ENCODE measurements at regions not wholly inside any gene's neighbourhood (a gene's known extent, or its start where the extent isn't known, plus 50 kb on each side); places are given as distances from the start of the nearest gene placed in this dataset.

GRCh38 chr1:163656095-163656759 lies 334.5 kb downstream of the NUF2 start:
- Histone ChIP-seq H3K79me2 (ENCODE audit: insufficient read depth, low read length) (no peaks in the 10 kb centered on the region), H3K9ac (ENCODE audit: low read length) (no peak overlapping the region), H3K27ac (ENCODE audit: low read depth, low read length) (no peak overlapping the region), H3K4me3 (ENCODE audit: insufficient read depth, low read depth, low read length) (no peak overlapping the region), H3K4me1 (ENCODE audit: insufficient read depth, low read length) (no peaks in the 10 kb centered on the region), H3K4me2 (ENCODE audit: low read length) (no peak overlapping the region), H3K9me3 (ENCODE audit: insufficient read depth, low read depth, low read length) (no peaks in the 10 kb centered on the region), H2AFZ (ENCODE audit: low read depth, low read length) (no peak overlapping the region), H4K20me1 (ENCODE audit: insufficient read depth, low read length) (no peaks in the 10 kb centered on the region), H3K27me3 (ENCODE audit: insufficient read depth, low read length) (no peaks in the 10 kb centered on the region), H3K36me3 (ENCODE audit: insufficient read depth, low read length) (no peaks in the 10 kb centered on the region)
- Mint-ChIP-seq H3K4me3 (ENCODE audit: unreplicated experiment) (no peak overlapping the region), H3K27ac (ENCODE audit: unreplicated experiment) (no peak overlapping the region), H3K4me1 (ENCODE audit: low read depth, unreplicated experiment) (no peaks in the 10 kb centered on the region), H3K36me3 (ENCODE audit: low read depth, unreplicated experiment) (no peaks in the 10 kb centered on the region), H3K27me3 (ENCODE audit: low read depth, unreplicated experiment) (no peaks in the 10 kb centered on the region), H3K9me3 (ENCODE audit: unreplicated experiment) (no peaks in the 10 kb centered on the region)
- no peak for TF ChIP-seq EZH2 (IDR thresholded peaks at IDR 0.05; ENCODE audit: insufficient read depth, low read length)
- TF ChIP-seq, protein P1, sequence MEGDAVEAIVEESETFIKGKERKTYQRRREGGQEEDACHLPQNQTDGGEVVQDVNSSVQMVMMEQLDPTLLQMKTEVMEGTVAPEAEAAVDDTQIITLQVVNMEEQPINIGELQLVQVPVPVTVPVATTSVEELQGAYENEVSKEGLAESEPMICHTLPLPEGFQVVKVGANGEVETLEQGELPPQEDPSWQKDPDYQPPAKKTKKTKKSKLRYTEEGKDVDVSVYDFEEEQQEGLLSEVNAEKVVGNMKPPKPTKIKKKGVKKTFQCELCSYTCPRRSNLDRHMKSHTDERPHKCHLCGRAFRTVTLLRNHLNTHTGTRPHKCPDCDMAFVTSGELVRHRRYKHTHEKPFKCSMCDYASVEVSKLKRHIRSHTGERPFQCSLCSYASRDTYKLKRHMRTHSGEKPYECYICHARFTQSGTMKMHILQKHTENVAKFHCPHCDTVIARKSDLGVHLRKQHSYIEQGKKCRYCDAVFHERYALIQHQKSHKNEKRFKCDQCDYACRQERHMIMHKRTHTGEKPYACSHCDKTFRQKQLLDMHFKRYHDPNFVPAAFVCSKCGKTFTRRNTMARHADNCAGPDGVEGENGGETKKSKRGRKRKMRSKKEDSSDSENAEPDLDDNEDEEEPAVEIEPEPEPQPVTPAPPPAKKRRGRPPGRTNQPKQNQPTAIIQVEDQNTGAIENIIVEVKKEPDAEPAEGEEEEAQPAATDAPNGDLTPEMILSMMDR (IDR thresholded peaks at IDR 0.05; ENCODE audit: insufficient read depth, low read depth, low read length): no peak
- DNase-seq (ENCODE audit: low read depth): no peak
- no peak for FAIRE-seq

DNA sequence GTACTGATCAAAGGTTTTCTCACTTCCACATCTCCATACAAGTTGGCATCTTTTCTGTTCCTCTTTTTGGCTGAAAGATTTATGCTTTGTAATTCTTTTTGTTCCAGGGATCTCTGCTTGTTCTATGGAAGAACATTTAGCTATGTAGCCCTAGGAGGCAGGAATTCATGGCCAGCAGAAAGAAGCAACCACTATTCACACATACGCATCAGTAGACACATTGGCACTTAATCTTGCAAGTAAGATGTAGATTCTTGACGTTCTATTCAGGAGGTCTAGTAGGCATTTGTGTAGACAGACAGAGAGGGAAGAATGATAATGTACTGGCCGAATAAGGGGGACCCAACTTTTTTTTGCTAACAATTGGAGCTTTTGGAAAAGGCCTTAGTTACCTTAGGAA lies 336.0 kb downstream of the NUF2 start:
- no peaks in the 10 kb centered on the region for H3K27me3 ChIP-seq (ENCODE audit: insufficient read depth, low read length)
- H3K9me3 ChIP-seq (ENCODE audit: insufficient read depth, low read depth, low read length): no peaks in the 10 kb centered on the region
- Mint-ChIP-seq H3K36me3 (ENCODE audit: low read depth, unreplicated experiment) (no peaks in the 10 kb centered on the region), H3K4me3 (ENCODE audit: unreplicated experiment) (no peak overlapping the region), H3K9me3 (ENCODE audit: unreplicated experiment) (no peaks in the 10 kb centered on the region), H3K4me1 (ENCODE audit: low read depth, unreplicated experiment) (no peaks in the 10 kb centered on the region), H3K27ac (ENCODE audit: unreplicated experiment) (no peak overlapping the region), H3K27me3 (ENCODE audit: low read depth, unreplicated experiment) (no peaks in the 10 kb centered on the region)
- H3K4me2 ChIP-seq (ENCODE audit: low read length): no peak overlapping the region
- TF ChIP-seq, protein P1 (IDR thresholded peaks at IDR 0.05; ENCODE audit: insufficient read depth, low read depth, low read length): no peak
- no peak for TF ChIP-seq EZH2 (IDR thresholded peaks at IDR 0.05; ENCODE audit: insufficient read depth, low read length)
- DNase-seq (ENCODE audit: low read depth) (no peak), FAIRE-seq (no peak)
- no peaks in the 10 kb centered on the region for H3K4me1 ChIP-seq (ENCODE audit: insufficient read depth, low read length)
- no peaks in the 10 kb centered on the region for H3K79me2 ChIP-seq (ENCODE audit: insufficient read depth, low read length)
- no peaks in the 10 kb centered on the region for H3K36me3 ChIP-seq (ENCODE audit: insufficient read depth, low read length)
- no peak overlapping the region for H3K9ac ChIP-seq (ENCODE audit: low read length)
- H3K27ac ChIP-seq (ENCODE audit: low read depth, low read length): no peak overlapping the region
- H4K20me1 ChIP-seq (ENCODE audit: insufficient read depth, low read length): no peaks in the 10 kb centered on the region
- no peak overlapping the region for H2AFZ ChIP-seq (ENCODE audit: low read depth, low read length)
- no peak overlapping the region for H3K4me3 ChIP-seq (ENCODE audit: insufficient read depth, low read depth, low read length)

DNA sequence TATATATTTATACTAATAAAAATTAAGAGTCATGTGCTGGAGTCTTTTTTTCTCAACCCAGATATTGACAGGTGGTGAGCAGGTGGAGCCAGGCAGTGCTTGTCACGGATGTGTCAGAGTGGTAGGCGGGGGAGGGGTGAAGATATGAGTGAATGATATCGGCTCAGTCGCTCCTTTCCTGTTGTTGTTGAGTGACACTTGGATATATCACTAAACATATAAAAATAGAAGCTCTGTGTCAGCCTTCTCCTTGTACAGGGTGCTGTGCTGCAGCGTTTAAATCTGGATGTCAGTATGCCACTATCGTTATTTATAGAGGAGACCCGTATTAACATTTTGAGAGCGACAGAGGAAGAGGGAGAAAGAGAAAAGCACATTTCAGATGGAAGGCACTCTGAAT lies 339.6 kb downstream of the NUF2 start:
- H3K79me2 ChIP-seq (ENCODE audit: insufficient read depth, low read length): no peaks in the 10 kb centered on the region
- no peaks in the 10 kb centered on the region for H3K36me3 Mint-ChIP-seq (ENCODE audit: low read depth, unreplicated experiment)
- H3K27me3 Mint-ChIP-seq (ENCODE audit: low read depth, unreplicated experiment): no peaks in the 10 kb centered on the region
- no peak overlapping the region for H3K4me3 Mint-ChIP-seq (ENCODE audit: unreplicated experiment)
- DNase-seq (ENCODE audit: low read depth) (no peak), FAIRE-seq (no peak)
- no peak overlapping the region for H3K27ac ChIP-seq (ENCODE audit: low read depth, low read length)
- no peaks in the 10 kb centered on the region for H3K9me3 ChIP-seq (ENCODE audit: insufficient read depth, low read depth, low read length)
- no peak overlapping the region for H3K4me3 ChIP-seq (ENCODE audit: insufficient read depth, low read depth, low read length)
- no peak overlapping the region for H3K27ac Mint-ChIP-seq (ENCODE audit: unreplicated experiment)
- H3K27me3 ChIP-seq (ENCODE audit: insufficient read depth, low read length): no peaks in the 10 kb centered on the region
- H3K4me1 Mint-ChIP-seq (ENCODE audit: low read depth, unreplicated experiment): no peaks in the 10 kb centered on the region
- no peaks in the 10 kb centered on the region for H3K36me3 ChIP-seq (ENCODE audit: insufficient read depth, low read length)
- H3K9ac ChIP-seq (ENCODE audit: low read length): no peak overlapping the region
- H3K4me1 ChIP-seq (ENCODE audit: insufficient read depth, low read length): no peaks in the 10 kb centered on the region
- no peak overlapping the region for H2AFZ ChIP-seq (ENCODE audit: low read depth, low read length)
- H3K9me3 Mint-ChIP-seq (ENCODE audit: unreplicated experiment): no peaks in the 10 kb centered on the region
- H4K20me1 ChIP-seq (ENCODE audit: insufficient read depth, low read length): no peaks in the 10 kb centered on the region
- H3K4me2 ChIP-seq (ENCODE audit: low read length): no peak overlapping the region
- no peak for TF ChIP-seq EZH2 (IDR thresholded peaks at IDR 0.05; ENCODE audit: insufficient read depth, low read length)
- TF ChIP-seq, protein P1 (IDR thresholded peaks at IDR 0.05; ENCODE audit: insufficient read depth, low read depth, low read length): no peak

All from astrocyte (in vitro differentiated cells and primary cell).